Thoracic aorta (tissue), 2 donors: ENCODE measurements at regions not wholly inside any gene's neighbourhood (a gene's known extent, or its start where the extent isn't known, plus 50 kb on each side); places are given as distances from the start of the nearest gene placed in this dataset.

Experiments
- ATAC-seq: fragments of 150-250 bp; one replicate; pipeline ENCODE4 v1.8.0; 2017; ENCODE audit warnings: low read depth; ENCODE audit not compliant: insufficient number of reproducible peaks, low FRiP score
- DNase-seq: peaks from one replicate; pipeline ENCODE4 v3.0.0-alpha.2; 2020; ENCODE audit warnings: low spot score
- H3K27ac ChIP-seq, 2 donors: fragments of 200-600 bp; sonication (generic); 1 replicate in 1 of 2; 2 replicates in 1 of 2; pipeline ENCODE4 v1.5.1; 2016; ENCODE audit warnings: mild to moderate bottlenecking in 2 of 2, moderate library complexity in 2 of 2
- H3K27me3 ChIP-seq: fragments of 200-600 bp; sonication (generic); replicated peaks from 2 replicates; pipeline ENCODE4 v1.6.0; 2016; ENCODE audit warnings: mild to moderate bottlenecking; ENCODE audit not compliant: insufficient read depth
- H3K36me3 ChIP-seq: fragments of 200-600 bp; sonication (generic); one replicate; pipeline ENCODE4 v1.5.1; 2016
- H3K4me1 ChIP-seq, 2 donors: fragments of 200-600 bp; sonication (generic); 1 replicate in 1 of 2; 2 replicates in 1 of 2; pipeline versions ENCODE4 v1.5.1 to v1.6.0; 2016; ENCODE audit warnings: low read depth in 2 of 2, mild to moderate bottlenecking in 1 of 2; ENCODE audit not compliant: control insufficient read depth in 1 of 2
- H3K4me3 ChIP-seq: fragments of 200-600 bp; sonication (generic); 2 replicates; pipeline ENCODE4 v1.5.1; 2016; ENCODE audit warnings: mild to moderate bottlenecking
- H3K9me3 ChIP-seq: fragments of 200-600 bp; sonication (generic); 2 replicates; pipeline ENCODE4 v1.5.1; 2016
- CTCF ChIP-seq: fragments of 200-600 bp; sonication (generic); IDR thresholded peaks from one replicate; pipeline ENCODE4 v1.5.1; 2019; ENCODE audit warnings: antibody characterized with exemption

GRCh38 chr21:38945545-38946245 is 140.0 kb downstream of the ETS2 start:
- Histone ChIP-seq H3K9me3 (no peaks in the 10 kb centered on the region), H3K36me3 (no peaks in the 10 kb centered on the region), H3K4me3 (no peak overlapping the region), H3K4me1 (peaks cover 0 to 3% of the 10 kb centered on the region in 2 donors), H3K27me3 (no peaks in the 10 kb centered on the region), H3K27ac (no peak overlapping the region)
- ATAC-seq, result no peak
- DNase-seq, result no peak
- TF ChIP-seq CTCF, result no peak

DNA sequence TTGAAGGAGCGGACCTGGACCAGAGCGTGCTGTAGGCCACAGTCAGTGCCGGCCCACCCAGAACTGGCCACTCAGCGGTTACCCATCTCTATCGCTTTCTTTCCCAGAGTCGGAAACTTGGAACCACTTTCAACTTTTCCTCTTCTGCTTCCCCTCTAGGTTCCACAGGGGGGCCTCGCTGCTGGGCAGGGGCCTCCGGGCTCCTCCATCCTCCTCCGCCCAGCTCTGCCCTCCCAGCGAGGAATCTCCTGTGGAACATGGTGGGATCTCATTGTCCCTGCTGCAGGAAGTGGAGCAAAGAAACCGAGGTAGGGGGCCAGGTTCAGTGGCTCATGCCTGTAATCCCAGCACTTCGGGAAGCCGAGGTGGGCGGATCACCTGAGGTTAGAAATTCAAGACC is 139.2 kb downstream of the ETS2 start:
- Histone ChIP-seq H3K27me3 (no peaks in the 10 kb centered on the region), H3K4me1 (no peaks in the 10 kb centered on the region), H3K36me3 (no peaks in the 10 kb centered on the region), H3K27ac (no peak overlapping the region), H3K4me3 (no peak overlapping the region), H3K9me3 (no peaks in the 10 kb centered on the region)
- no peak for ATAC-seq
- no peak for TF ChIP-seq CTCF
- DNase-seq, result no peak

GRCh38 chr21:38944402-38944801 is 138.7 kb downstream of the ETS2 start:
- Histone ChIP-seq H3K9me3 (no peaks in the 10 kb centered on the region), H3K36me3 (no peaks in the 10 kb centered on the region), H3K27me3 (no peaks in the 10 kb centered on the region), H3K4me1 (no peaks in the 10 kb centered on the region), H3K27ac (no peak overlapping the region), H3K4me3 (no peak overlapping the region)
- TF ChIP-seq CTCF, result no peak
- DNase-seq (no peak), ATAC-seq (no peak)

DNA sequence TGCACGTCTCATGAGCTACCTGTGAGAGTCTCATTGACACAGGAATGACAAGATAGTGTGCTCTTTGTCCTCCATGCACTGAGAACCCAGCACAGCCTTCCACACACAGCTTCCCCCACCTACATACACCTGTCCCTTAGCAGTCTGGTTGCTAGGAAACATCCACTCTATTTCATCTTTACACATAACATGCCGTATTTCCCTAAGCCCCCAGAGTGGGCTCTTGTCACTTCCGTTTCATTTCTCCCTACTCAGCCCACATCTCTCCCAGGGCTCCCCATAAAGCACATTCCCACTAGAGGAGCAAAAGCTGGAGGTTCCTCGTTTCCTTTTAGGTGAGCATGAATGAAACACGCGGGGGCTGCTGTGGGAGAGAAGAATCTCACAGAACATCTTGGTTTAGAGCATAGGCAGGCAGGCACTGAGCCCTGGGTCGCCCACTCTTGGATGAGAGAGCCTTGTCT is 137.1 kb downstream of the ETS2 start:
- TF ChIP-seq CTCF, result no peak
- Histone ChIP-seq H3K9me3 (no peaks in the 10 kb centered on the region), H3K27me3 (no peaks in the 10 kb centered on the region), H3K27ac (no peak overlapping the region), H3K4me1 (no peaks in the 10 kb centered on the region), H3K4me3 (no peak overlapping the region), H3K36me3 (no peaks in the 10 kb centered on the region)
- DNase-seq, result no peak
- ATAC-seq, result no peak

DNA sequence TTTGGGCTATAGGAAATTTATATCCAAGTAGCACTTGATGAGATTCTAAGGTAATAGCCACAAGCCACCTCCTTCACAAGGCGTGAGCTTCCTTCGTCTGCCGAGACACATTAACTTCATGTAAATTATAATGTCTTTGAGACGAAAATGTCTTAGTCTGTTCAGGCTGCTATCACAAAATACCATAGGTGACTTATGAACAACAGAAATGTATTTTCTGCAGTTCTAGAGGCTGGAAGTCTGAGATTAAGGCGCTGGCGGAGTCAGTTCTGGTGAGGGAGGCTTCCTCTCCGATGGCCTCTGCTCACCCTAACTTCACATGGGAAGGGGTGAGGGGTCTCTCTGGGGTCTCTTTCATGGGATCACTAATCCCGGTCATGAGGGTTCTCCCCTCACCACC is 133.0 kb downstream of the ETS2 start:
- H3K4me1 ChIP-seq, result no peaks in the 10 kb centered on the region
- DNase-seq (no peak), ATAC-seq (no peak)
- H3K27ac ChIP-seq, result no peak overlapping the region
- no peaks in the 10 kb centered on the region for H3K27me3 ChIP-seq
- TF ChIP-seq CTCF, result no peak
- H3K4me3 ChIP-seq, result no peak overlapping the region
- no peaks in the 10 kb centered on the region for H3K9me3 ChIP-seq
- no peaks in the 10 kb centered on the region for H3K36me3 ChIP-seq
